GM23338 (cell line): ENCODE measurements at regions not wholly inside any gene's neighbourhood (a gene's known extent, or its start where the extent isn't known, plus 50 kb on each side); places are given as distances from the start of the nearest gene placed in this dataset.

Experiments used
- ATAC-seq: fragments of 200-7000 bp; cut with Tn5 transposase; 3 replicates; pipeline ENCODE4 v1.9.1; 2020
- DNase-seq: peaks from one replicate; pipeline ENCODE4 v3.0.0-alpha.2; 2015; ENCODE audit warnings: low spot score
- H2AFZ ChIP-seq: fragments of 200-600 bp; sonication (generic); 2 replicates; pipeline ENCODE4 v1.8.0; 2016; ENCODE audit warnings: antibody characterized with exemption, mild to moderate bottlenecking, moderate library complexity
- H3F3A ChIP-seq: fragments of 200-600 bp; sonication (generic); replicated peaks from 2 replicates; pipeline ENCODE4 v1.8.0; 2017; ENCODE audit warnings: antibody characterized with exemption, mixed run types, low read depth
- H3K27ac ChIP-seq: fragments of 200-600 bp; sonication (generic); 2 replicates; pipeline ENCODE4 v1.6.1; 2016; ENCODE audit warnings: low read depth
- H3K27me3 ChIP-seq: fragments of 200-600 bp; sonication (generic); 2 replicates; pipeline ENCODE4 v1.8.0; 2016; ENCODE audit warnings: mild to moderate bottlenecking, mixed run types, moderate library complexity; ENCODE audit not compliant: insufficient read depth
- H3K36me3 ChIP-seq: fragments of 200-600 bp; sonication (generic); 2 replicates; pipeline ENCODE4 v1.8.0; 2016; ENCODE audit warnings: mild to moderate bottlenecking; ENCODE audit not compliant: insufficient read depth
- H3K4me1 ChIP-seq: fragments of 200-600 bp; sonication (generic); 2 replicates; pipeline ENCODE4 v1.8.0; 2016; ENCODE audit warnings: mild to moderate bottlenecking, moderate library complexity; ENCODE audit not compliant: insufficient read depth
- H3K4me2 ChIP-seq: fragments of 200-600 bp; sonication (generic); 2 replicates; pipeline ENCODE4 v1.7.1; 2017; ENCODE audit warnings: mixed run types
- H3K4me3 ChIP-seq: fragments of 200-600 bp; sonication (generic); 2 replicates; pipeline ENCODE4 v1.6.1; 2016; ENCODE audit warnings: mixed run types
- H3K79me2 ChIP-seq: fragments of 200-600 bp; sonication (generic); replicated peaks from 2 replicates; pipeline ENCODE4 v1.8.0; 2017; ENCODE audit warnings: mild to moderate bottlenecking; ENCODE audit not compliant: insufficient read depth
- H3K9me2 ChIP-seq: fragments of 200-600 bp; sonication (generic); 2 replicates; pipeline ENCODE4 v1.8.0; 2017; ENCODE audit not compliant: insufficient read depth
- H4K20me1 ChIP-seq: fragments of 200-600 bp; sonication (generic); replicated peaks from 2 replicates; pipeline ENCODE4 v1.8.0; 2017; ENCODE audit warnings: mild to moderate bottlenecking; ENCODE audit not compliant: insufficient read depth
- H3K27ac Mint-ChIP-seq: 2 replicates; pipeline ENCODE4 v1.8.0; 2020; ENCODE audit warnings: inconsistent platforms, mild to moderate bottlenecking, moderate library complexity, mixed read lengths
- H3K27me3 Mint-ChIP-seq: 3 replicates; pipeline ENCODE4 v1.8.0; 2022; ENCODE audit warnings: low read depth, mild to moderate bottlenecking, moderate library complexity, mixed read lengths, inconsistent platforms; ENCODE audit not compliant: insufficient read depth, poor library complexity
- H3K36me3 Mint-ChIP-seq: 3 replicates; pipeline ENCODE4 v1.8.0; 2021; ENCODE audit warnings: low read depth, mild to moderate bottlenecking, inconsistent platforms, moderate library complexity, mixed read lengths
- H3K4me1 Mint-ChIP-seq: 3 replicates; pipeline ENCODE4 v1.8.0; 2020; ENCODE audit warnings: mild to moderate bottlenecking, inconsistent platforms, mixed read lengths
- H3K4me3 Mint-ChIP-seq: 3 replicates; pipeline ENCODE4 v1.8.0; 2021; ENCODE audit warnings: moderate library complexity, mild to moderate bottlenecking, inconsistent platforms, mixed read lengths
- H3K9me3 Mint-ChIP-seq: 3 replicates; pipeline ENCODE4 v1.8.0; 2020; ENCODE audit warnings: moderate library complexity, mild to moderate bottlenecking, inconsistent platforms, mixed read lengths
- CREB1 ChIP-seq: fragments of 250-450 bp; sonication (Bioruptor Pico); IDR thresholded peaks from 2 replicates; pipeline ENCODE4 v1.5.0; 2020; ENCODE audit warnings: low read depth, mild to moderate bottlenecking, moderate library complexity
- ETS1 ChIP-seq: IDR thresholded peaks from 2 replicates; pipeline ENCODE4 v1.6.1; 2016; ENCODE audit warnings: antibody characterized with exemption
- EZH2phosphoT487 ChIP-seq: fragments of 200-600 bp; sonication (generic); IDR thresholded peaks from one replicate; pipeline ENCODE4 v1.8.1; 2018; ENCODE audit warnings: antibody characterized with exemption; ENCODE audit not compliant: unreplicated experiment
- ZNF114 ChIP-seq: fragments of 250-450 bp; sonication (Bioruptor Pico); IDR thresholded peaks from 2 replicates; pipeline ENCODE4 v1.5.0; 2020; ENCODE audit warnings: mild to moderate bottlenecking, moderate library complexity
- ZNF331 ChIP-seq: fragments of 250-450 bp; sonication (Bioruptor Pico); IDR thresholded peaks from 2 replicates; pipeline ENCODE4 v1.5.0; 2020; ENCODE audit warnings: low read depth, mild to moderate bottlenecking, moderate library complexity
- ZNF462 ChIP-seq: fragments of 250-450 bp; sonication (Bioruptor Pico); IDR thresholded peaks from 2 replicates; pipeline ENCODE4 v1.5.0; 2020; ENCODE audit warnings: mild to moderate bottlenecking, moderate library complexity
- TF ChIP-seq, protein P1 (sequence below): IDR thresholded peaks from one replicate; pipeline ENCODE4 v1.6.1; 2018; ENCODE audit warnings: antibody characterized with exemption; ENCODE audit not compliant: unreplicated experiment

- no peak for TF ChIP-seq ZNF462 (CRISPR knock-in tag)
- no peak for TF ChIP-seq ETS1
Measured at GRCh38 chr1:229949500-229949899, 117.5 kb upstream of the GALNT2 start (continued).

- no peaks in the 10 kb centered on the region for H4K20me1 ChIP-seq
- no peaks in the 10 kb centered on the region for H3K27me3 ChIP-seq
- no peak overlapping the region for H3K4me2 ChIP-seq
- no peak overlapping the region for H3K27ac ChIP-seq
- no peaks in the 10 kb centered on the region for H3K9me3 Mint-ChIP-seq
- H3K4me1 ChIP-seq: no peaks in the 10 kb centered on the region
- no peak for ATAC-seq
- no peaks in the 10 kb centered on the region for H3K36me3 ChIP-seq
- no peaks in the 10 kb centered on the region for H3K36me3 Mint-ChIP-seq
- no peaks in the 10 kb centered on the region for H3K79me2 ChIP-seq
- no peaks in the 10 kb centered on the region for H3K4me1 Mint-ChIP-seq
- no peak overlapping the region for H3K4me3 Mint-ChIP-seq
- no peaks in the 10 kb centered on the region for H3K9me2 ChIP-seq
- DNase-seq: no peak
- H2AFZ ChIP-seq: no peak overlapping the region
- H3K27me3 Mint-ChIP-seq: peaks cover 3% of the 10 kb centered on the region
- no peak overlapping the region for H3K27ac Mint-ChIP-seq
- H3K4me3 ChIP-seq: no peak overlapping the region
- H3F3A ChIP-seq: no peaks in the 10 kb centered on the region
- TF ChIP-seq ZNF114 (CRISPR knock-in tag) (no peak), EZH2phosphoT487 (no peak), CREB1 (CRISPR knock-in tag) (no peak), ZNF331 (CRISPR knock-in tag) (no peak)
- TF ChIP-seq, protein P1, sequence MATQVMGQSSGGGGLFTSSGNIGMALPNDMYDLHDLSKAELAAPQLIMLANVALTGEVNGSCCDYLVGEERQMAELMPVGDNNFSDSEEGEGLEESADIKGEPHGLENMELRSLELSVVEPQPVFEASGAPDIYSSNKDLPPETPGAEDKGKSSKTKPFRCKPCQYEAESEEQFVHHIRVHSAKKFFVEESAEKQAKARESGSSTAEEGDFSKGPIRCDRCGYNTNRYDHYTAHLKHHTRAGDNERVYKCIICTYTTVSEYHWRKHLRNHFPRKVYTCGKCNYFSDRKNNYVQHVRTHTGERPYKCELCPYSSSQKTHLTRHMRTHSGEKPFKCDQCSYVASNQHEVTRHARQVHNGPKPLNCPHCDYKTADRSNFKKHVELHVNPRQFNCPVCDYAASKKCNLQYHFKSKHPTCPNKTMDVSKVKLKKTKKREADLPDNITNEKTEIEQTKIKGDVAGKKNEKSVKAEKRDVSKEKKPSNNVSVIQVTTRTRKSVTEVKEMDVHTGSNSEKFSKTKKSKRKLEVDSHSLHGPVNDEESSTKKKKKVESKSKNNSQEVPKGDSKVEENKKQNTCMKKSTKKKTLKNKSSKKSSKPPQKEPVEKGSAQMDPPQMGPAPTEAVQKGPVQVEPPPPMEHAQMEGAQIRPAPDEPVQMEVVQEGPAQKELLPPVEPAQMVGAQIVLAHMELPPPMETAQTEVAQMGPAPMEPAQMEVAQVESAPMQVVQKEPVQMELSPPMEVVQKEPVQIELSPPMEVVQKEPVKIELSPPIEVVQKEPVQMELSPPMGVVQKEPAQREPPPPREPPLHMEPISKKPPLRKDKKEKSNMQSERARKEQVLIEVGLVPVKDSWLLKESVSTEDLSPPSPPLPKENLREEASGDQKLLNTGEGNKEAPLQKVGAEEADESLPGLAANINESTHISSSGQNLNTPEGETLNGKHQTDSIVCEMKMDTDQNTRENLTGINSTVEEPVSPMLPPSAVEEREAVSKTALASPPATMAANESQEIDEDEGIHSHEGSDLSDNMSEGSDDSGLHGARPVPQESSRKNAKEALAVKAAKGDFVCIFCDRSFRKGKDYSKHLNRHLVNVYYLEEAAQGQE: no peak
Measured at GRCh38 chr1:229950020-229950419, 117.0 kb upstream of the GALNT2 start.
